SU-DHL-6 (cell line): ENCODE measurements at regions not wholly inside any gene's neighbourhood (a gene's known extent, or its start where the extent isn't known, plus 50 kb on each side); places are given as distances from the start of the nearest gene placed in this dataset.
"Not testable (repeated sequence)": the region's sequence is repeated elsewhere in the genome, so short reads cannot be mapped to it uniquely, and the experiment has no call there.

Experiments
- EZH2phosphoT487 ChIP-seq: fragments of 200-600 bp; sonication (generic), shearing (Covaris generic); conservative IDR thresholded peaks from 2 replicates; pipeline ENCODE4 v1.6.1; 2018; ENCODE audit warnings: mild to moderate bottlenecking, antibody characterized with exemption, low read length, moderate library complexity, mixed read lengths
- TF ChIP-seq, protein P1 (sequence below): fragments of 200-600 bp; sonication (generic); IDR thresholded peaks from one replicate; pipeline ENCODE4 v1.5.1; 2017; ENCODE audit warnings: antibody characterized with exemption, mild to moderate bottlenecking, low read length, moderate library complexity; ENCODE audit not compliant: insufficient read depth, poor library complexity, severe bottlenecking

GRCh38 chr2:163964278-163964677 is 228.5 kb upstream of the FIGN start:
- TF ChIP-seq, protein P1, sequence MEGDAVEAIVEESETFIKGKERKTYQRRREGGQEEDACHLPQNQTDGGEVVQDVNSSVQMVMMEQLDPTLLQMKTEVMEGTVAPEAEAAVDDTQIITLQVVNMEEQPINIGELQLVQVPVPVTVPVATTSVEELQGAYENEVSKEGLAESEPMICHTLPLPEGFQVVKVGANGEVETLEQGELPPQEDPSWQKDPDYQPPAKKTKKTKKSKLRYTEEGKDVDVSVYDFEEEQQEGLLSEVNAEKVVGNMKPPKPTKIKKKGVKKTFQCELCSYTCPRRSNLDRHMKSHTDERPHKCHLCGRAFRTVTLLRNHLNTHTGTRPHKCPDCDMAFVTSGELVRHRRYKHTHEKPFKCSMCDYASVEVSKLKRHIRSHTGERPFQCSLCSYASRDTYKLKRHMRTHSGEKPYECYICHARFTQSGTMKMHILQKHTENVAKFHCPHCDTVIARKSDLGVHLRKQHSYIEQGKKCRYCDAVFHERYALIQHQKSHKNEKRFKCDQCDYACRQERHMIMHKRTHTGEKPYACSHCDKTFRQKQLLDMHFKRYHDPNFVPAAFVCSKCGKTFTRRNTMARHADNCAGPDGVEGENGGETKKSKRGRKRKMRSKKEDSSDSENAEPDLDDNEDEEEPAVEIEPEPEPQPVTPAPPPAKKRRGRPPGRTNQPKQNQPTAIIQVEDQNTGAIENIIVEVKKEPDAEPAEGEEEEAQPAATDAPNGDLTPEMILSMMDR = not testable (repeated sequence)
- TF ChIP-seq EZH2phosphoT487 = not testable (repeated sequence)
